ENCODE measurements at regions not wholly inside any gene's neighbourhood (a gene's known extent, or its start where the extent isn't known, plus 50 kb on each side); places are given as distances from the start of the nearest gene placed in this dataset.

DNA sequence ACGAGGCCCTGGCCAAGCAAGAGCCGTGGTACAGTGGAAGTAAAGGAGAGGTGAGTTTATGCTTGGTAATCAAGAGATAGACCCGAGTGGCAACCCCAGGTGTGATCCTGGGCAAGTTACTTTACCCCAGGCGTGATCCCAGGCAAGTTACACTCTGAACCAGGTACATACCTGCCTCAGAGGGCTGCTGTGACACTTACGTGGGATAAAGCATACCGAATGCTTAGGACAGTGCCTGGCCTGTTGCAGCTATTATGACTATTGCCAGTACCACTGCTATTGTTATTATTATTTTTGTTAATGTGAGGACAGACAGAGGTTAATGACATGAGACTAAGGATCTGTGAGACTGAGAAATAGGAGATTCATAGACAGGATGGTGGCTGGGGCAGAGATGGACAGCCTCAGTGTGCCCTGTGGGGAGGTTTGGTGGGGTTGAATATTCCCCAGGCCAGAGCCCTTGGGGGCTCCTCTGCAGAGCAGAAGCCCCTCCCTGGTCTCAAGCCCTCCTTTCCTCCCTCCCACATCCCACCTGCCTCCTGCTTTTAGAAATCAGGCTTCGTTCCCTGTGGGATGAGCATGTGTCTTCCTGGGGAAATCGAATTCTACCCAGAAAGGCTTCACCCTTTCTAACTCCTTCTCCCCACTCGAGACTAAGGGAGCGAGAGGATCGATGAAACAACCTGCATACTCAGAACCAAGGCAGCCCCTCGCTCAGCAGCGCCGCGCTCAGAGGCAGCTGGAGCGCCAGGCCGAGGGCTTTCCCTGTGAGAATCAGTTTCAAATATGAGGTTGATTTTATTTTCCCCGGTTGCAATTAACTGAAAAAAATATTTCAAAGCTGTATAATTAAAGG is 62.0 kb upstream of the SIX3 start:
- no peak for DNase-seq

DNA sequence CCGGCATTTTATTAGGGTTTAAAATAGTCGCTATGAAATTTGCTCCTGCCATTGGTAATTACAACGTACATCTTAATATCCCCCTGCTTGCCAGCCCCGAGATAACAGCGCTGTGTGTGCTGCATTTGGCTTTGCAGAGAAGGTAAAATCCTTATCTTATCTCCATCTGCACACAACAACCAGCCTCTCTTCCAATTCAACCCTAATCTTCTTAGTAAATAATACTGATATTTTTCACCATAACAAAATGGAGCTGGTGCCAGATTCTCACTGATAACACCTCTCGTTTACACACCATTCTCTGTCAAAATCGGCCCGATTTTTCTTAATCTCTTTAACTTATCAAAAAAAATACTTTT is 61.4 kb upstream of the SIX3 start:
- no peak for DNase-seq

DNA sequence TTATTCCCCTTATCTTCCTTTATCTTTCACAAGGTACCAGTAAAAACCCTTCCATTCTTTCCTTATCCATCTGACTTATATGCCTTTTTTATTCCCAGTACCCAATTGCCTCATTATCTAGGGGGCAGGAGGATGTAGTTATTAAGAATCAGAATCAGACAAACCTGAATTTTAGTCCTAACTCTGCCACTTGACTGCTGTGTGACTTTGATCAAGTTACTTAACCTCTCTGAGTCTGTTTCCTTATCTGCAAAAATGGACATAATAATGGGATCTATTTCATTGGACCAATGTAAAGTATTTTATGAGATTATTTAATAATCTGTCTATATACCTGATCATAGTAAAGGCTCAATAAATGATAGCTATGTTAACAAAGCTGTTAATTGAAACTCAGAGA is 59.6 kb upstream of the SIX3 start:
- no peak for DNase-seq

DNA sequence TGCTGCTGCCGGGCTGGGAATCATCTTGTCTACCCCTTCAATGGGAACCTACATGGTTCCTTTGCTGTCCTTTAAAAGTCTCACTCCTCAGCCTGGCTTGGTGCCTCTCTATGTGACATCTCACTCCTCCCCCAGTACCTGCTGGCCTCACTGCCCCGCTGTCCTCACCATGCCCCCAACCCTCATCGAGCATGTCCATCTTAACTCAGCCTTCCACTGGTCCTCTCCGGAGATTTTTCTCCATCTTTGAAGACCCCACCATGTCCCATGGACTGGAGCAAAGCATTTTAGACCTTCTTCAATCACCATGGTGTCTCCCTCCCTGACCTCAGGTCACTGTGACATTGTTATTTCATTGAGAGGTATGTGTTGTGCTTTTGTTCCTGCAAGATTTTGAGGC is 58.1 kb upstream of the SIX3 start:
- no peak for DNase-seq

DNA sequence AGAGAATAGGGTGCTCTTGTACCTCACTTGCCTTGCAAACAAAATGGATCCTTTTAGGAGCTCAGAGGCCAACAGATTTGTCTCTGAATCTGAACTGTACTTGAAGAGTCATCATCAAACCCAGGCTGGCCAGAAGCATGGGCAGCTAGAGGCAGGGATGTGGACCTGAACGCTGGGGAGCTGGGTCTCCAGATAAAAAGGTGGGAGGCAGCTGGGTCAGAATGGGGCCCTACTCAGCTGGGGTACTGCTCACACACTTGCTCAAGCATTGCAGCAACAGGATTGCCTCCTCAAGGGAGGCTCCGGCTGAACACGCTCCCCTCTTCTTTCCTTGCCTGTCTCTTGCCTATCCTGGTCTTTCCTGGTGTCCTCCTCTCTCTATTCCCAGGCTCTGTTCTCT is 57.3 kb upstream of the SIX3 start:
- DNase-seq = no peak

DNA sequence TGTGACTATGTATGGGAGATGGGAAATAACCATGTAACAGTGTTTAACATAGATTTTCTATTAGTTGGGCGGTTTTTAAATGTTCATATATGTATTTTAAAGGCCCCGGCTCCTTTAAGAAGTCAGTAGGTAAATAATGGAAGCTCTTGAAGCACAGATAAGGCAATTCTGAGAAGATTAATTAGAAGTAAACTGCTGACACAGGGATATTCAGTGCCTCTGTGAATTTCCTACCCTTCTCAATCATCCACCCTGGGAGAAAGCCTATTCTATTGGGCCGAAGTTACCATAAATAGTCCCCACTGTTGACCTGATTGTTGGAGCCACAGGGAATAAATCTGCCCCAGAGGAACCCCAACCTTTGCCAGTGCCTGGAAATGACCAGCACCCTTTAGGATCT is 56.8 kb upstream of the SIX3 start:
- DNase-seq = no peak

DNA sequence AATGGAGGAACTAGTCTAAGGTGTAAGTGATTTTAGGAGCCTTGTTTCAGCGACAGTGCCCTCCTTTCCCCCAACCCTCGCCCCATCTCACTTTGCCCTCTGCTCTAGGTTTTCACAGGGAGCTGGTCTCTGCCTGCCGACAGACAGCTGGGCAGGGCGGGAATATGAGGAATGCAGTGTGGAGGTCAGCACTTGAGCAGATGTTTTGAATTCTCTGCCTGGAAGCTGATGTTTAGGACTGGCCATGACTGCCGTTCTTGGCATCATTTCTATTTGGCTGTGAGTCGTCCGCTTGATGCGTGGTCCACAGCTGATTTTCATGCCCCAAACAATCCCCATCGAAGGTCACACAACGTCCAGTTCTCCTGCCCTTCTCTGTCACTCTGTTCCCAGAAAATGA is 55.1 kb upstream of the SIX3 start:
- no peak for DNase-seq

DNA sequence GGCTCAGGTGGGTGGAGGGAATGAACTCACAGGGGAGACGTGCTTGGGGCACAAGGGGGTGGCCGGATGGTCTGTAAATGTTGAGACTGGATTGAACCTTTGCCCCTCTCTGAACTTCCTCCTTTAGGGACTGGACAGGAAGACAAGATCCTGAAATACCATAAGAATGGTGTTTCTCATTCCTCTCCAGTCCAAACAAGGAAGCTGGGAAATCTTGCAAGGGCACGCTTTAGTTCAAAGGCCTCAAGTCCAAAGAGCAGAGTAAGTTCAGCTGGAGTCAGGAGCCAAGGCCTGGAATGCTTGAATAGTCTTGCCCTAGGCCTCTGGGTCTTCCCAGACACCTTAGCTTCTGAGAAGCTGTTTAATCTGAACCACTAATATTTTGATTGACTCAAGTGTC is 52.4 kb upstream of the SIX3 start:
- DNase-seq = peak in 3 of 4 experiments; percentile 3 to 53 (median 18)

Measured in suppressor macrophage (primary cell).